ENCODE measurements at regions not wholly inside any gene's neighbourhood (a gene's known extent, or its start where the extent isn't known, plus 50 kb on each side); places are given as distances from the start of the nearest gene placed in this dataset.

GRCh38 chr1:36737767-36738166, 255.1 kb upstream of the CSF3R start:
- no peak overlapping the region for H3K27ac Mint-ChIP-seq (ENCODE audit: unreplicated experiment)
- TF ChIP-seq CTCF (IDR thresholded peaks at IDR 0.05) = no peak
- no peak for DNase-seq (ENCODE audit: low spot score)
- H3K9me3 Mint-ChIP-seq (ENCODE audit: low read depth) = peaks cover 3% of the 10 kb centered on the region
- H3K4me3 Mint-ChIP-seq (ENCODE audit: unreplicated experiment) = no peak overlapping the region
- H3K36me3 Mint-ChIP-seq (ENCODE audit: low read depth) = no peaks in the 10 kb centered on the region
- no peaks in the 10 kb centered on the region for H3K4me1 Mint-ChIP-seq (ENCODE audit: low read depth)
- H3K27me3 Mint-ChIP-seq (ENCODE audit: low read depth) = peaks cover 30% of the 10 kb centered on the region

GRCh38 chr1:36737038-36737555, 254.4 kb upstream of the CSF3R start:
- Mint-ChIP-seq H3K36me3 (ENCODE audit: low read depth) (no peaks in the 10 kb centered on the region), H3K9me3 (ENCODE audit: low read depth) (peaks cover 3% of the 10 kb centered on the region), H3K27ac (ENCODE audit: unreplicated experiment) (no peak overlapping the region), H3K4me3 (ENCODE audit: unreplicated experiment) (no peak overlapping the region), H3K27me3 (ENCODE audit: low read depth) (peaks cover 32% of the 10 kb centered on the region), H3K4me1 (ENCODE audit: low read depth) (no peaks in the 10 kb centered on the region)
- no peak for TF ChIP-seq CTCF (IDR thresholded peaks at IDR 0.05)
- DNase-seq (ENCODE audit: low spot score) = no peak

GRCh38 chr1:36735939-36736730, 253.4 kb upstream of the CSF3R start:
- no peak for TF ChIP-seq CTCF (IDR thresholded peaks at IDR 0.05)
- Mint-ChIP-seq H3K36me3 (ENCODE audit: low read depth) (no peaks in the 10 kb centered on the region), H3K27ac (ENCODE audit: unreplicated experiment) (no peak overlapping the region), H3K27me3 (ENCODE audit: low read depth) (peaks cover 32% of the 10 kb centered on the region), H3K4me1 (ENCODE audit: low read depth) (no peaks in the 10 kb centered on the region), H3K9me3 (ENCODE audit: low read depth) (peaks cover 3% of the 10 kb centered on the region), H3K4me3 (ENCODE audit: unreplicated experiment) (no peak overlapping the region)
- no peak for DNase-seq (ENCODE audit: low spot score)

GRCh38 chr1:36735436-36735835, 252.7 kb upstream of the CSF3R start:
- Mint-ChIP-seq H3K27ac (ENCODE audit: unreplicated experiment) (peak overlapping the region; percentile 34), H3K9me3 (ENCODE audit: low read depth) (no peaks in the 10 kb centered on the region), H3K4me1 (ENCODE audit: low read depth) (no peaks in the 10 kb centered on the region), H3K27me3 (ENCODE audit: low read depth) (peaks cover 32% of the 10 kb centered on the region), H3K4me3 (ENCODE audit: unreplicated experiment) (no peak overlapping the region), H3K36me3 (ENCODE audit: low read depth) (no peaks in the 10 kb centered on the region)
- TF ChIP-seq CTCF (IDR thresholded peaks at IDR 0.05) = no peak
- DNase-seq (ENCODE audit: low spot score) = no peak

- Mint-ChIP-seq H3K9me3 (ENCODE audit: low read depth) (no peaks in the 10 kb centered on the region), H3K4me1 (ENCODE audit: low read depth) (no peaks in the 10 kb centered on the region), H3K27me3 (ENCODE audit: low read depth) (peaks cover 32% of the 10 kb centered on the region), H3K27ac (ENCODE audit: unreplicated experiment) (no peak overlapping the region), H3K36me3 (ENCODE audit: low read depth) (no peaks in the 10 kb centered on the region), H3K4me3 (ENCODE audit: unreplicated experiment) (no peak overlapping the region)
- no peak for TF ChIP-seq CTCF (IDR thresholded peaks at IDR 0.05)
- DNase-seq (ENCODE audit: low spot score) = no peak
Observed at GRCh38 chr1:36734356-36734755, 251.6 kb upstream of the CSF3R start.

Data from chondrocyte (in vitro differentiated cells).